ENCODE measurements at regions not wholly inside any gene's neighbourhood (a gene's known extent, or its start where the extent isn't known, plus 50 kb on each side); places are given as distances from the start of the nearest gene placed in this dataset.
"Not testable (repeated sequence)": the region's sequence is repeated elsewhere in the genome, so short reads cannot be mapped to it uniquely, and the experiment has no call there.

GRCh38 chr17:77560381-77560780 is 398.1 kb upstream of the TNRC6C start:
- DNase-seq (ENCODE audit: low read depth) = no peak
- H3K4me3 ChIP-seq (ENCODE audit: low read depth, low read length) = no peak overlapping the region

GRCh38 chr17:77560841-77561240 is 397.7 kb upstream of the TNRC6C start:
- no peak for DNase-seq (ENCODE audit: low read depth)
- no peak overlapping the region for H3K4me3 ChIP-seq (ENCODE audit: low read depth, low read length)

GRCh38 chr17:77562361-77562760 is 396.1 kb upstream of the TNRC6C start:
- not testable (repeated sequence) for DNase-seq (ENCODE audit: low read depth); H3K4me3 ChIP-seq (ENCODE audit: low read depth, low read length)

GRCh38 chr17:77563439-77564102 is 394.9 kb upstream of the TNRC6C start:
- DNase-seq (ENCODE audit: low read depth) = no peak
- no peak overlapping the region for H3K4me3 ChIP-seq (ENCODE audit: low read depth, low read length)

GRCh38 chr17:77564278-77564920 is 394.1 kb upstream of the TNRC6C start:
- no peak for DNase-seq (ENCODE audit: low read depth)
- no peak overlapping the region for H3K4me3 ChIP-seq (ENCODE audit: low read depth, low read length)

GRCh38 chr17:77565166-77565565 is 393.3 kb upstream of the TNRC6C start:
- no peak overlapping the region for H3K4me3 ChIP-seq (ENCODE audit: low read depth, low read length)
- no peak for DNase-seq (ENCODE audit: low read depth)

GRCh38 chr17:77566151-77566550 is 392.4 kb upstream of the TNRC6C start:
- no peak for DNase-seq (ENCODE audit: low read depth)
- no peak overlapping the region for H3K4me3 ChIP-seq (ENCODE audit: low read depth, low read length)

- DNase-seq (ENCODE audit: low read depth) = no peak
Observed at GRCh38 chr17:77566566-77567138, 391.9 kb upstream of the TNRC6C start.

GRCh38 chr17:77568540-77568939 is 390.0 kb upstream of the TNRC6C start:
- no peak for DNase-seq (ENCODE audit: low read depth)
- H3K4me3 ChIP-seq (ENCODE audit: low read depth, low read length) = no peak overlapping the region

More at GRCh38 chr17:77566566-77567138, 391.9 kb upstream of the TNRC6C start:
- no peak overlapping the region for H3K4me3 ChIP-seq (ENCODE audit: low read depth, low read length)

GRCh38 chr17:77569846-77570564 is 388.5 kb upstream of the TNRC6C start:
- no peak overlapping the region for H3K4me3 ChIP-seq (ENCODE audit: low read depth, low read length)
- DNase-seq (ENCODE audit: low read depth) = no peak

GRCh38 chr17:77570565-77570898 is 388.0 kb upstream of the TNRC6C start:
- no peak overlapping the region for H3K4me3 ChIP-seq (ENCODE audit: low read depth, low read length)
- no peak for DNase-seq (ENCODE audit: low read depth)

- no peak for DNase-seq (ENCODE audit: low read depth)
Observed at GRCh38 chr17:77571155-77571981, 387.1 kb upstream of the TNRC6C start.

GRCh38 chr17:77572065-77572601 is 386.4 kb upstream of the TNRC6C start:
- no peak overlapping the region for H3K4me3 ChIP-seq (ENCODE audit: low read depth, low read length)
- DNase-seq (ENCODE audit: low read depth) = no peak

More at GRCh38 chr17:77571155-77571981, 387.1 kb upstream of the TNRC6C start:
- no peak overlapping the region for H3K4me3 ChIP-seq (ENCODE audit: low read depth, low read length)

- H3K4me3 ChIP-seq (ENCODE audit: low read depth, low read length) = no peak overlapping the region
- no peak for DNase-seq (ENCODE audit: low read depth)
Observed at GRCh38 chr17:77572851-77573250, 385.7 kb upstream of the TNRC6C start.

GRCh38 chr17:77577491-77577890 is 381.0 kb upstream of the TNRC6C start:
- DNase-seq (ENCODE audit: low read depth) = no peak
- H3K4me3 ChIP-seq (ENCODE audit: low read depth, low read length) = no peak overlapping the region

- DNase-seq (ENCODE audit: low read depth) = no peak
- H3K4me3 ChIP-seq (ENCODE audit: low read depth, low read length) = no peak overlapping the region
Observed at GRCh38 chr17:77579131-77579530, 379.4 kb upstream of the TNRC6C start.

- DNase-seq (ENCODE audit: low read depth) = no peak
- H3K4me3 ChIP-seq (ENCODE audit: low read depth, low read length) = no peak overlapping the region
Observed at GRCh38 chr17:77579682-77580081, 378.8 kb upstream of the TNRC6C start.

- no peak for DNase-seq (ENCODE audit: low read depth)
- no peak overlapping the region for H3K4me3 ChIP-seq (ENCODE audit: low read depth, low read length)
Observed at GRCh38 chr17:77580531-77581270, 377.8 kb upstream of the TNRC6C start.

GRCh38 chr17:77581480-77581879 is 377.0 kb upstream of the TNRC6C start:
- H3K4me3 ChIP-seq (ENCODE audit: low read depth, low read length) = no peak overlapping the region
- DNase-seq (ENCODE audit: low read depth) = no peak

Data from skeletal muscle cell (primary cell).